Brain microvascular endothelial cell (primary cell): ENCODE measurements at regions not wholly inside any gene's neighbourhood (a gene's known extent, or its start where the extent isn't known, plus 50 kb on each side); places are given as distances from the start of the nearest gene placed in this dataset.
A peak's percentile ranks its signal among the peaks of the same experiment; 100 is the strongest.
"Not testable (repeated sequence)": the region's sequence is repeated elsewhere in the genome, so short reads cannot be mapped to it uniquely, and the experiment has no call there.

Experiments used
- DNase-seq: peaks from one replicate; pipeline ENCODE4 v3.0.0-alpha.2; 2020
- H3K27ac ChIP-seq: fragments of 250-450 bp; sonication (Bioruptor Pico); 2 replicates; pipeline ENCODE4 v1.5.1; 2020; ENCODE audit warnings: mild to moderate bottlenecking, moderate library complexity
- H3K27me3 ChIP-seq: fragments of 250-450 bp; sonication (Bioruptor Pico); replicated peaks from 2 replicates; pipeline ENCODE4 v1.5.1; 2020; ENCODE audit warnings: mild to moderate bottlenecking
- H3K36me3 ChIP-seq: fragments of 250-450 bp; sonication (Bioruptor Pico); replicated peaks from 2 replicates; pipeline ENCODE4 v1.5.1; 2020; ENCODE audit warnings: mild to moderate bottlenecking
- H3K4me3 ChIP-seq: 2 replicates; pipeline ENCODE4 v1.5.1; 2011; ENCODE audit warnings: low read depth, mild to moderate bottlenecking, control low read depth, low read length, moderate library complexity
- in situ Hi-C: cut with HindIII; loops from 2 replicates; pipeline ENCODE4 v1.10.0; 2017; ENCODE audit warnings: low sequenced_read_pairs, low pct_ligation_motif_present
- TF ChIP-seq, protein P1 (sequence below): IDR thresholded peaks from 2 replicates; pipeline ENCODE4 v1.5.1; 2011; ENCODE audit warnings: low read depth, mild to moderate bottlenecking, moderate library complexity, low read length, control low read depth, inconsistent platforms; ENCODE audit errors: missing control alignments

DNA sequence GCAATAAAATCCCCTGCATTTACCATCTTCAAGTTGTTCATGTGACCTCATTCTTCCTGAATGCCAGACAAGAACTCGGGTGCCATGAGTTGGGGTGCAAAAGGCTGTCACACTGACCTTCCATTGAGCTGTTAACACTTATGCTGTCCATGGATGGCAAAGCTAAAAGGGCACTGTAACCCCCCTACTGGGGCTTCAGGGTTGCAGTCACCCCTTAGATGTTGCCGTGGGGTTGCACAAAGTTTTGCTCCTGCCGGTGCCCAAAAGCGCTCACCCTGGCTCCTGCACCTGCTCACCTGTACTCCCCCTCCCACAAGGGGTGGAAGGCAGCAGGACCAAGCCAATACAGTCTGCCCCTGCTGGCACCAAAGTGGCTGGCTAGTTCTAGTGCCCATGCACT lies 208.2 kb downstream of the RHOU start:
- Histone ChIP-seq H3K27ac (no peak overlapping the region), H3K27me3 (no peaks in the 10 kb centered on the region), H3K36me3 (no peaks in the 10 kb centered on the region), H3K4me3 (no peak overlapping the region)
- TF ChIP-seq, protein P1, sequence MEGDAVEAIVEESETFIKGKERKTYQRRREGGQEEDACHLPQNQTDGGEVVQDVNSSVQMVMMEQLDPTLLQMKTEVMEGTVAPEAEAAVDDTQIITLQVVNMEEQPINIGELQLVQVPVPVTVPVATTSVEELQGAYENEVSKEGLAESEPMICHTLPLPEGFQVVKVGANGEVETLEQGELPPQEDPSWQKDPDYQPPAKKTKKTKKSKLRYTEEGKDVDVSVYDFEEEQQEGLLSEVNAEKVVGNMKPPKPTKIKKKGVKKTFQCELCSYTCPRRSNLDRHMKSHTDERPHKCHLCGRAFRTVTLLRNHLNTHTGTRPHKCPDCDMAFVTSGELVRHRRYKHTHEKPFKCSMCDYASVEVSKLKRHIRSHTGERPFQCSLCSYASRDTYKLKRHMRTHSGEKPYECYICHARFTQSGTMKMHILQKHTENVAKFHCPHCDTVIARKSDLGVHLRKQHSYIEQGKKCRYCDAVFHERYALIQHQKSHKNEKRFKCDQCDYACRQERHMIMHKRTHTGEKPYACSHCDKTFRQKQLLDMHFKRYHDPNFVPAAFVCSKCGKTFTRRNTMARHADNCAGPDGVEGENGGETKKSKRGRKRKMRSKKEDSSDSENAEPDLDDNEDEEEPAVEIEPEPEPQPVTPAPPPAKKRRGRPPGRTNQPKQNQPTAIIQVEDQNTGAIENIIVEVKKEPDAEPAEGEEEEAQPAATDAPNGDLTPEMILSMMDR, result no peak
- in situ Hi-C loops, result no loop called here
- no peak for DNase-seq

DNA sequence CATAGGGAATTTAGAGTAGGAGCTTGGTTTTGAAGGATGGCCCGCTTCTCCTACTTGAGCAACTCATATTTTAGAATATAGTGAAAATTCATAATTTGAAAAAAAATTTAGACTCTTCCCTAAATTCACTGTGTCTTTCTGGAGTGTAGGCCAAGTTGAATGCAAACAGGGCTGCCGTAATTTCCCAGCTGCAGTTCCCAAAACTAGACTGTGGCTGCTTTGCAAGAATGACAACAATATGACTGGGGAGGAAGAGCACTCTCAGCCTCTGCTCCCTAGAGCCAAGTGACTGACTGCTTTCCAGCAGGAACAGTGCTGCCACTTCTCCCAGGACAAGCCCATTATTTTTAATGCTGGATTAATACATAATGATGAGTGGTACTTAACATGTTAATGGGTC lies 209.0 kb downstream of the RHOU start:
- H3K27me3 ChIP-seq, result no peaks in the 10 kb centered on the region
- H3K4me3 ChIP-seq, result no peak overlapping the region
- no peaks in the 10 kb centered on the region for H3K36me3 ChIP-seq
- H3K27ac ChIP-seq, result peak overlapping the region; percentile 17
- TF ChIP-seq, protein P1, result no peak
- in situ Hi-C loops, result no loop called here
- DNase-seq, result no peak

DNA sequence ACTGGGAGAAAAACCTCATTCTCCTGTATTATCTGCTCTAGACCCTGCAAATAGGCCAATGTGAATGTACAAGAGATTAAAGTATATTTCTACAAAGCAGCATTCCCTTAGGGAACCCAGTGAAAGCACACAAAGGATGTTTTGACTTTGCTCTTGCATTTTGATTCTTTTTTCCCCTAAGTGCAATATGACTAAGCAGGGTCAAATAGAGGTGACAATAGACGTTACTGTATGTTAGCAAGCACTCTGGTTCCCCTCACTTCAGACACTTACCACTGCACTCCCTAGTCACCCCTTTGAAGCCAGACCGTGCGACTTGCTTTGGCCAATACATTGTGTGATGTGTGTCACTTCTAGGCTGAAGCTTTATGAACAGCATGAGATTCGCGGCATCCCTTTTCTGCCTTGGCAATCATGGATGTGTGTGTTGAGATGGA lies 209.7 kb downstream of the RHOU start:
- TF ChIP-seq, protein P1, result no peak
- H3K27ac ChIP-seq, result peak overlapping the region; percentile 17
- peak; percentile 48 for DNase-seq

DNA sequence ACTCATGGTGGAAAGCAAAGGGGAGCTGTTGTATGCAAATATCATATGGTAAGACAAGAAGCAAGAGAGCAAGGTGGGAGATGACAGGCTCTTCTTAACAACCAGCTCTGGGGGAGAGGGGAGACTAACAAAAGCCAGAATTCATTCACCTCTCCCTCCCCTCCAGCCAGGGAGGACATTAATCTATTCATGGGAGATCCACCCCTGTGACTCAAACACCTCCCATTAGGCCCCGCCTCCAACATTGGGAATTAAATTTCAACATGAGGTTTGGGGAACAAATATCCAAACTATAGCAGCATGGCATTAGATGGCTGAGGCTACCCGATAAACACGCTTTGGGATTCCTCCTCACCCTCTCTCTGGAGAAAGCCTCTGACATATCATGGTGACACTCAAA lies 210.6 kb downstream of the RHOU start:
- TF ChIP-seq, protein P1, result no peak
- Histone ChIP-seq H3K36me3 (no peaks in the 10 kb centered on the region), H3K27ac (no peak overlapping the region), H3K4me3 (no peak overlapping the region), H3K27me3 (no peaks in the 10 kb centered on the region)
- no peak for DNase-seq
- in situ Hi-C loops, result no loop called here

More for the DNA sequence above, 209.7 kb downstream of the RHOU start:
- in situ Hi-C loops, result no loop called here
- Histone ChIP-seq H3K27me3 (no peaks in the 10 kb centered on the region), H3K36me3 (no peaks in the 10 kb centered on the region), H3K4me3 (no peak overlapping the region)

DNA sequence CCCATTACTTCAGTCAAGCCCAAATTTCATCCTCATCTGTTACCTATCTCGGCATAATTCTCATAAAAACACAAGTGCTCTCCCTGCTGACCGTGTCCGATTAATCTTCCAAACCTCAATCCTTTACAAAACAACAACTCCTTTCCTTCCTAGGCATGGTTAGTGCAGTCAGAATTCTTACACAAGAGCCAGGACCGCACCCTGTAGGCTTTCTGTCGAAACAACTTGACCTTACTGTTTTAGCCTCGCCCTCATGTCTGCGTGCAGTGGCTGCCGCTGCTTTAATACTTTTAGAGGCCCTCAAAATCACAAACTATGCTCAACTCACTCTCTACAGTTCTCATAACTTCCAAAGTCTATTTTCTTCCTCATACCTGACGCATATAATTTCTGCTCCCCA lies 214.3 kb downstream of the RHOU start:
- in situ Hi-C loops, H3K36me3 ChIP-seq, DNase-seq, H3K27ac ChIP-seq, H3K4me3 ChIP-seq, H3K27me3 ChIP-seq: not testable (repeated sequence)

DNA sequence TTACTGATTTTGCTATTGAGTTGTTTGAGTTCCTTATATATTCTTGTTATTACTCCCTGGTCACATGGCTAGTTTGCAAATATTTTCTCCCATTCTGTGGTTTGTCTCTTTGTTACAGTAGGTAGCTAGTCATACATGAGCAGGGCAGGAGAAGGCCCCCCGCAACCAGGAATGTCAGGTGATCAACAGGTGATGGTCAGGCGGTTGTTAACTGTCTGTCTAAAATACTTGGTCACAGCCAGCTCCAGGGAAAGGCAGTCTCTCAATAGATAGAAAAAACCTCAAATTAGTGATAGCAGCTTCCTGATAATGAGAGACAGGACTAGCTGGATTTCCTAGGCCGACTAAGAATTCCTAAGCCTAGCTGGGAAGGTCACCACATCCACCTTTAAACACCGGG lies 217.9 kb downstream of the RHOU start:
- no peaks in the 10 kb centered on the region for H3K36me3 ChIP-seq
- H3K4me3 ChIP-seq, result no peak overlapping the region
- H3K27me3 ChIP-seq, result no peaks in the 10 kb centered on the region
- DNase-seq, result no peak
- in situ Hi-C loops, result no loop called here
- TF ChIP-seq, protein P1, result no peak
- no peak overlapping the region for H3K27ac ChIP-seq

DNA sequence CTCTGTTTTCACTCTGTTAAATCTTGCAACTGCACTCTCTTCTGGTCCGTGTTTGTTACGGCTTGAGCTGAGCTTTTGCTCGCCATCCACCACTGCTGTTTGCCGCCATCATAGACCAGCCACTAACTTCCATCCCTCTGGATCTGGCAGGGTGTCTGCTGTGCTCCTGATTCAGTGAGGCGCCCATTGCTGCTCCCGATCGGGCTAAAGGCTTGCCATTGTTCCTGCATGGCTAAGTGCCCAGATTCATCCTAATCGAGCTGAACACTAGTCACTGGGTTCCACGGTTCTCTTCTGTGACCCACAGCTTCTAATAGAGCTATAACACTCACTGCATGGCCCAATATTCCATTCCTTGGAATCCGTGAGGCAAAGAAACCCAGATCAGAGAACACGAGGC lies 218.5 kb downstream of the RHOU start:
- H3K4me3 ChIP-seq, in situ Hi-C loops, H3K27me3 ChIP-seq, H3K36me3 ChIP-seq, DNase-seq, H3K27ac ChIP-seq: not testable (repeated sequence)
